T-cell (primary cell): ENCODE measurements at regions not wholly inside any gene's neighbourhood (a gene's known extent, or its start where the extent isn't known, plus 50 kb on each side); places are given as distances from the start of the nearest gene placed in this dataset.

ENCODE experiments used
- ATAC-seq, 4 experiments: fragments of 200-7000 bp in 3 of 4; fragments of 150-1000 bp in 1 of 4; cut with Tn5 transposase; replicated peaks in 1 of 4; 1 replicate in 3 of 4; 2 replicates in 1 of 4; pipeline ENCODE4 v1.10.0; 2021; ENCODE audit warnings: moderate library complexity in 3 of 4, mild to moderate bottlenecking in 2 of 4, moderate number of reproducible peaks in 1 of 4
- CTCF ChIA-PET, 2 donors: fragments of 300-600 bp; sonication (Branson Sonifier 250); formaldehyde crosslinking; loops; one replicate each; lab custom pipeline; 2022; ENCODE audit warnings: antibody characterized with exemption in 2 of 2; lab: Charles Lee
- POLR2A ChIA-PET, 2 donors: fragments of 300-600 bp; sonication (Branson Sonifier 250); formaldehyde crosslinking; loops; one replicate each; lab custom pipeline; 2022; ENCODE audit warnings: antibody characterized with exemption in 2 of 2; lab: Charles Lee
- DNase-seq, 35 experiments: peaks; one replicate each; pipeline versions ENCODE4 v3.0.0 to v3.0.0-alpha.2; 2013 to 2023
- H3K27ac ChIP-seq: one replicate; pipeline ENCODE4 v1.5.1; 2013; ENCODE audit warnings: low read length
- H3K27me3 ChIP-seq, 2 experiments: replicated peaks in 1 of 2; 1 replicate in 1 of 2; 2 replicates in 1 of 2; pipeline versions ENCODE4 v1.6.1 to v1.7.0; 2013; ENCODE audit warnings: low read length in 1 of 2, mixed read lengths in 1 of 2; ENCODE audit not compliant: control insufficient read depth in 2 of 2, insufficient read depth in 2 of 2; ENCODE audit errors: extremely low read depth in 1 of 2
- H3K36me3 ChIP-seq, 2 donors: 1 replicate in 1 of 2; 2 replicates in 1 of 2; pipeline versions ENCODE4 v1.6.1 to v1.7.0; 2013; ENCODE audit warnings: low read length in 1 of 2; ENCODE audit not compliant: control insufficient read depth in 2 of 2, insufficient read depth in 1 of 2; ENCODE audit errors: extremely low read depth in 1 of 2
- H3K4me1 ChIP-seq, 2 experiments: 1 replicate in 1 of 2; 2 replicates in 1 of 2; pipeline versions ENCODE4 v1.6.1 to v1.7.0; 2013; ENCODE audit warnings: low read length in 2 of 2, mixed read lengths in 1 of 2; ENCODE audit not compliant: insufficient read depth in 2 of 2, control insufficient read depth in 1 of 2; ENCODE audit errors: extremely low read depth in 1 of 2
- H3K4me3 ChIP-seq, 2 donors: 1 replicate in 1 of 2; 2 replicates in 1 of 2; pipeline versions ENCODE4 v1.5.1 to v1.7.0; 2013; ENCODE audit warnings: mild to moderate bottlenecking in 2 of 2, low read length in 1 of 2, moderate library complexity in 1 of 2; ENCODE audit not compliant: control insufficient read depth in 1 of 2; ENCODE audit errors: extremely low read depth in 1 of 2
- H3K9me3 ChIP-seq: 2 replicates; pipeline ENCODE4 v1.7.0; 2013
- H3K27ac Mint-ChIP-seq, 2 donors: one replicate each; pipeline ENCODE4 v1.8.0; 2020 to 2021; ENCODE audit warnings: mild to moderate bottlenecking in 2 of 2, mixed read lengths in 2 of 2
- H3K27me3 Mint-ChIP-seq, 2 donors: one replicate each; pipeline ENCODE4 v1.8.0; 2021 to 2022; ENCODE audit warnings: mixed read lengths in 2 of 2
- H3K36me3 Mint-ChIP-seq: one replicate; pipeline ENCODE4 v1.8.0; 2021; ENCODE audit warnings: mixed read lengths
- H3K4me1 Mint-ChIP-seq, 3 donors: one replicate each; pipeline ENCODE4 v1.8.0; 2020 to 2022; ENCODE audit warnings: mixed read lengths in 3 of 3, mild to moderate bottlenecking in 1 of 3
- H3K4me3 Mint-ChIP-seq, 3 donors: one replicate each; pipeline ENCODE4 v1.8.0; 2020 to 2022; ENCODE audit warnings: mild to moderate bottlenecking in 3 of 3, mixed read lengths in 3 of 3, moderate library complexity in 3 of 3
- H3K9me3 Mint-ChIP-seq, 3 donors: one replicate each; pipeline ENCODE4 v1.8.0; 2020 to 2022; ENCODE audit warnings: mixed read lengths in 3 of 3
- WGBS: methylation state at CpG from one replicate; pipeline ENCODE4 v1.1.5; 2013; ENCODE audit warnings: missing lambda C conversion rate; ENCODE audit not compliant: insufficient coverage; 5-methylcytosine and 5-hydroxymethylcytosine counted together

DNA sequence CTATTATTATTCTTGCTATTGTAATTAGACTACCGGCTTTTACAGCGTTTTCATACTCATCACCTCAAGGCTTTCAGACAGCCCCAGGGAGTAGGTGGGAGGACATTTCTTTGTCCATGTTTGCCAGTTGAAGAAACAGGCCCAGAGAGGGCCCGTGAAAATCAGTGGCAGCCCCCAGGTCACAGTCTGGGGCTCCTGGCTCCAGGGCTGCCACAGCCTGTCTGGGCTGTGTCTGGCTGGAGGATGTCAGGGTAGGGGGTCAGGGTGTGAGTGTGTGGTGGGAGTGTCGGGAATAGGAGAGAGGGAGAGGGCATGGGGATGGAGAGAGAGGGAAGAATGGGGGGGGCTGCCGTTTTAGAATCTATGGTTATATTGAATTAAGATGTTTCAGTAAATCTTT, 118.2 kb upstream of the TLE3 start:
- ATAC-seq, result no peak

GRCh38 chr15:70214941-70215635, 117.4 kb upstream of the TLE3 start:
- H3K27ac Mint-ChIP-seq, result no peak overlapping the region
- WGBS, result 100% methylated on average over 7 of the region's 7 CpGs
- Histone ChIP-seq H3K9me3 (no peaks in the 10 kb centered on the region), H3K4me3 (no peak overlapping the region), H3K36me3 (peaks cover 0 to 3% of the 10 kb centered on the region in 2 donors), H3K27me3 (peaks cover 0 to 18% of the 10 kb centered on the region in 2 experiments), H3K4me1 (no peaks in the 10 kb centered on the region), H3K27ac (no peak overlapping the region)
- H3K9me3 Mint-ChIP-seq, result no peaks in the 10 kb centered on the region
- DNase-seq (no peak), ATAC-seq (no peak)
- no peak overlapping the region for H3K4me3 Mint-ChIP-seq
- ChIA-PET CTCF (no interaction called here), POLR2A (no interaction called here)
- H3K36me3 Mint-ChIP-seq, result no peaks in the 10 kb centered on the region
- H3K4me1 Mint-ChIP-seq, result no peaks in the 10 kb centered on the region
- H3K27me3 Mint-ChIP-seq, result peaks cover 0 to 5% of the 10 kb centered on the region in 2 donors

More for the DNA sequence above, 118.2 kb upstream of the TLE3 start:
- DNase-seq, result no peak
- no peak overlapping the region for H3K4me3 Mint-ChIP-seq
- H3K27me3 ChIP-seq, result peaks cover 0 to 12% of the 10 kb centered on the region in 2 experiments
- H3K4me3 ChIP-seq, result no peak overlapping the region
- no peaks in the 10 kb centered on the region for H3K9me3 ChIP-seq
- H3K4me1 Mint-ChIP-seq, result no peaks in the 10 kb centered on the region
- no peaks in the 10 kb centered on the region for H3K4me1 ChIP-seq
- H3K9me3 Mint-ChIP-seq, result no peaks in the 10 kb centered on the region
- 93% methylated on average over 3 of the region's 5 CpGs for WGBS
- H3K27ac ChIP-seq, result no peak overlapping the region
- H3K27me3 Mint-ChIP-seq, result no peaks in the 10 kb centered on the region
- H3K36me3 Mint-ChIP-seq, result no peaks in the 10 kb centered on the region
- H3K27ac Mint-ChIP-seq, result no peak overlapping the region
- H3K36me3 ChIP-seq, result peaks cover 0 to 3% of the 10 kb centered on the region in 2 donors
- ChIA-PET CTCF (no interaction called here), POLR2A (no interaction called here)

DNA sequence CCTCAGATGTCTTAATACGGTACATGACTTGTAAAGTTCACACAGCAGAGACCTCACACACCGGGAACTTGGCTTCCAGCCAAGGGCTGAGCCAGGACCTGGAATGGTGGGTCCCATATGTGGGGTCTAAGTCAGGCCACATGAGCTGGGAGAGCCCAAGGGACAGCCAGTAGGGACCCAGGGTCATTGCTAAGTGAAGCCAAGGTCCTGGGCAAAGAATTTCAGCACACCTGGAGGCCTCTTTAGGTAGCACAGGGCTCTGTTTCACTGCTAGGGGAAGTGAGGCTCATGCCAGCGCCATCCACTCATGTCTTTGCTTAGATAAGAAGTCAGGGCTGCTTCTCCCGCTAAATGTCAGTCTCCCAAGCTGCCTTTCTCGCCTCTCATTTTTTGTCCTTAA, 116.6 kb upstream of the TLE3 start:
- Histone ChIP-seq H3K36me3 (peaks cover 0 to 3% of the 10 kb centered on the region in 2 donors), H3K27me3 (peaks cover 0 to 19% of the 10 kb centered on the region in 2 experiments), H3K9me3 (no peaks in the 10 kb centered on the region), H3K4me3 (no peak overlapping the region), H3K4me1 (no peaks in the 10 kb centered on the region), H3K27ac (no peak overlapping the region)
- ATAC-seq (no peak), DNase-seq (no peak)
- Mint-ChIP-seq H3K4me3 (no peak overlapping the region), H3K4me1 (no peaks in the 10 kb centered on the region), H3K27ac (no peak overlapping the region), H3K9me3 (no peaks in the 10 kb centered on the region), H3K36me3 (no peaks in the 10 kb centered on the region), H3K27me3 (peaks cover 0 to 8% of the 10 kb centered on the region in 2 donors)
- ChIA-PET CTCF (no interaction called here), POLR2A (interaction anchor here in 1 of 2 donors (0.7 kb wide), 1 partner anchor 182 kb away, joined by 3 read pairs; no protein-coding TSS in a partner anchor)
- WGBS, result 92% methylated on average over 4 of the region's 5 CpGs

DNA sequence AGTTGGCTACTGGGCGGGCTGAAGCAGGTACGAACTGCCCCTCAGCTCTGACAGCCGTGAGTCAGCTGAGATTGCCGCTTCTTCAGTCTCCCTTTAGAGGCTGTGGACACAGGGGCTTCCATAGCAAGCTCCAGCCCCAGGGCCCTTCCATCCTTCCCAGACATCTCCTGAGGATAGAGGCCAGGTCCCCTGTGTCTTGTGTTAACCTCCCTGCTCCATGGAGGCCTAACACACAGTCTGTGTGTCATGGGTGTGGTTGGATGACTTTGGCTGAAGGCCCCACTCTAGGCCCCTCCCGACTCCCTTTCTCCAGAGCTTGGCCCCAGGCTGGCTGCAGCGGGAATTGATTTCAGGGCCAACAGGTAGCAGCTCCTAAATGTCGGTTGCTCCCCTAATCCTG, 116.1 kb upstream of the TLE3 start:
- Histone ChIP-seq H3K36me3 (peaks cover 0 to 3% of the 10 kb centered on the region in 2 donors), H3K4me3 (no peak overlapping the region), H3K9me3 (no peaks in the 10 kb centered on the region), H3K27me3 (peaks cover 0 to 19% of the 10 kb centered on the region in 2 experiments), H3K27ac (no peak overlapping the region), H3K4me1 (no peaks in the 10 kb centered on the region)
- 93% methylated on average over 4 of the region's 7 CpGs for WGBS
- ChIA-PET POLR2A (no interaction called here), CTCF (no interaction called here)
- Mint-ChIP-seq H3K4me1 (no peaks in the 10 kb centered on the region), H3K36me3 (no peaks in the 10 kb centered on the region), H3K9me3 (no peaks in the 10 kb centered on the region), H3K4me3 (no peak overlapping the region), H3K27me3 (peaks cover 0 to 8% of the 10 kb centered on the region in 2 donors), H3K27ac (no peak overlapping the region)
- ATAC-seq (no peak), DNase-seq (peak in 1 of 35 experiments; percentile 10)

GRCh38 chr15:70212963-70213315, 115.2 kb upstream of the TLE3 start:
- Histone ChIP-seq H3K4me1 (no peaks in the 10 kb centered on the region), H3K36me3 (peaks cover 0 to 3% of the 10 kb centered on the region in 2 donors), H3K27ac (no peak overlapping the region), H3K9me3 (no peaks in the 10 kb centered on the region), H3K4me3 (no peak overlapping the region), H3K27me3 (peaks cover 0 to 17% of the 10 kb centered on the region in 2 experiments)
- Mint-ChIP-seq H3K9me3 (no peaks in the 10 kb centered on the region), H3K27me3 (peaks cover 0 to 8% of the 10 kb centered on the region in 2 donors), H3K27ac (no peak overlapping the region), H3K4me1 (no peaks in the 10 kb centered on the region), H3K36me3 (no peaks in the 10 kb centered on the region), H3K4me3 (no peak overlapping the region)
- ChIA-PET CTCF (no interaction called here), POLR2A (no interaction called here)
- DNase-seq, result no peak
- WGBS, result 94% methylated on average over 8 of the region's 10 CpGs
- ATAC-seq, result no peak

GRCh38 chr15:70212286-70212962, 114.7 kb upstream of the TLE3 start:
- Histone ChIP-seq H3K4me3 (no peak overlapping the region), H3K27me3 (peaks cover 0 to 15% of the 10 kb centered on the region in 2 experiments), H3K4me1 (no peaks in the 10 kb centered on the region), H3K27ac (no peak overlapping the region), H3K9me3 (no peaks in the 10 kb centered on the region), H3K36me3 (peaks cover 0 to 3% of the 10 kb centered on the region in 2 donors)
- peaks cover 0 to 8% of the 10 kb centered on the region in 2 donors for H3K27me3 Mint-ChIP-seq
- ChIA-PET POLR2A (no interaction called here), CTCF (no interaction called here)
- ATAC-seq (peak in 1 of 4 experiments; percentile 16), DNase-seq (no peak)
- WGBS, result 85% methylated on average over 18 of the region's 18 CpGs
- H3K4me3 Mint-ChIP-seq, result no peak overlapping the region
- no peak overlapping the region for H3K27ac Mint-ChIP-seq
- H3K9me3 Mint-ChIP-seq, result no peaks in the 10 kb centered on the region
- H3K4me1 Mint-ChIP-seq, result no peaks in the 10 kb centered on the region
- no peaks in the 10 kb centered on the region for H3K36me3 Mint-ChIP-seq
